Activated T-cell treated with anti-CD3 and anti-CD28 coated beads, Interleukin-2, amount 50 U/mL, for 72 hours (primary cell): ENCODE measurements at regions not wholly inside any gene's neighbourhood (a gene's known extent, or its start where the extent isn't known, plus 50 kb on each side); places are given as distances from the start of the nearest gene placed in this dataset.

Experiments used
- ATAC-seq, 2 donors: fragments of 150-1000 bp; cut with Tn5 transposase; replicated peaks in 1 of 2; 2 replicates each; pipeline ENCODE4 v1.10.0; 2021; ENCODE audit warnings: moderate library complexity in 2 of 2, mild to moderate bottlenecking in 1 of 2
- DNase-seq, 2 donors: peaks; one replicate each; pipeline ENCODE4 v3.0.0; 2021 to 2022; ENCODE audit warnings: mixed read lengths in 1 of 2
- H3K27ac Mint-ChIP-seq: one replicate; pipeline ENCODE4 v1.8.0; 2022; ENCODE audit warnings: mild to moderate bottlenecking, moderate library complexity, mixed read lengths
- H3K27me3 Mint-ChIP-seq: one replicate; pipeline ENCODE4 v1.8.0; 2022; ENCODE audit warnings: low read depth, mixed read lengths
- H3K36me3 Mint-ChIP-seq, 2 donors: one replicate each; pipeline ENCODE4 v1.8.0; 2022; ENCODE audit warnings: mixed read lengths in 2 of 2, mild to moderate bottlenecking in 1 of 2; ENCODE audit not compliant: insufficient read depth in 2 of 2
- H3K4me1 Mint-ChIP-seq: one replicate; pipeline ENCODE4 v1.8.0; 2022; ENCODE audit warnings: low read depth, mixed read lengths
- H3K4me3 Mint-ChIP-seq, 2 donors: one replicate each; pipeline ENCODE4 v1.8.0; 2022; ENCODE audit warnings: mild to moderate bottlenecking in 2 of 2, mixed read lengths in 2 of 2, moderate library complexity in 2 of 2
- H3K9me3 Mint-ChIP-seq, 2 donors: one replicate each; pipeline ENCODE4 v1.8.0; 2022; ENCODE audit warnings: mixed read lengths in 2 of 2

- Mint-ChIP-seq H3K27me3 (peaks cover 78% of the 10 kb centered on the region), H3K9me3 (no peaks in the 10 kb centered on the region), H3K27ac (no peak overlapping the region), H3K4me1 (peaks cover 4% of the 10 kb centered on the region), H3K4me3 (no peak overlapping the region), H3K36me3 (peaks cover 0 to 2% of the 10 kb centered on the region in 2 donors)
- no peak for DNase-seq
- no peak for ATAC-seq
Measured at GRCh38 chr15:96417760-96418130, 87.2 kb downstream of the NR2F2 start.

DNA sequence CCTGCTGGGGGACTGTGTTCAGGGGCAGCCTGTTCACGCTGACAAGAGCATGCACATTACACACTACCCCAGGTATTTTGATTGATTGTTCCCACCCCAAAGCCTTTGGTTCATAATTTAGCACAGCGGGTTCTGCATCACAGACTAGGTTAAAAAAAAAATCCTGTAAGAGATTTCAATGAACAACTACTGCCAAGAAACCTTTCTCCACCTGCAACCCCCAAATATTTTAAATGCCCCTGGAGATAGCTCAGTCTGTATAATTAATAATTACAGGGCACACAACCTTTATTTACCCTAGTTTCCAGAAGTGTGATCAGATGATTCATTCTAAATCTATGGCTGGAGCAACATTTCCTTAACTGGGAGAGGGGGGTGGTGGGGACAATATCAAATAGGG lies 87.6 kb downstream of the NR2F2 start:
- no peak for DNase-seq
- Mint-ChIP-seq H3K27ac (no peak overlapping the region), H3K9me3 (no peaks in the 10 kb centered on the region), H3K4me3 (no peak overlapping the region), H3K4me1 (peaks cover 4% of the 10 kb centered on the region), H3K27me3 (peaks cover 75% of the 10 kb centered on the region), H3K36me3 (peaks cover 0 to 2% of the 10 kb centered on the region in 2 donors)
- no peak for ATAC-seq

DNA sequence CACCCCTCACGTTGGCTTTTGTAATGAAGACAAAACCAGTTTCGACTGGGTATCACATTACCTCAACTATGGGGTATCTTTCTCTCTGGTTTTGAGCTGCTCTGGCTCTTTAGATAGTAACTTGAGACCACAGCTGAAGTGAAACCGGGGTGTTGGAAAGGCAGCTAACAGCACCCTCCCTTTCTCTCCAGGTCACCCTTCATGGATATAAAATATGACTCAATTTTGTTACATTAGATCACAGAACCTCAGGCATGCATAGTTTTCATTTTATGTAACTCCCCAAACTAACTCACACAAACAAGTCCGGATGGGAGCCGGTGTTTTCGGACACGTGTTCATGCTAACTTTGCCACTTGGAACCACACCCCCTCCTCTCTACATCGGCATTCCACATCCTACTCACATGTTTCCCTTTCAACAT lies 90.7 kb downstream of the NR2F2 start:
- peaks cover 0 to 2% of the 10 kb centered on the region in 2 donors for H3K9me3 Mint-ChIP-seq
- no peak overlapping the region for H3K27ac Mint-ChIP-seq
- peaks cover 4% of the 10 kb centered on the region for H3K4me1 Mint-ChIP-seq
- DNase-seq, result no peak
- H3K36me3 Mint-ChIP-seq, result peaks cover 0 to 2% of the 10 kb centered on the region in 2 donors
- H3K27me3 Mint-ChIP-seq, result peaks cover 55% of the 10 kb centered on the region
- H3K4me3 Mint-ChIP-seq, result no peak overlapping the region
- ATAC-seq, result no peak

DNA sequence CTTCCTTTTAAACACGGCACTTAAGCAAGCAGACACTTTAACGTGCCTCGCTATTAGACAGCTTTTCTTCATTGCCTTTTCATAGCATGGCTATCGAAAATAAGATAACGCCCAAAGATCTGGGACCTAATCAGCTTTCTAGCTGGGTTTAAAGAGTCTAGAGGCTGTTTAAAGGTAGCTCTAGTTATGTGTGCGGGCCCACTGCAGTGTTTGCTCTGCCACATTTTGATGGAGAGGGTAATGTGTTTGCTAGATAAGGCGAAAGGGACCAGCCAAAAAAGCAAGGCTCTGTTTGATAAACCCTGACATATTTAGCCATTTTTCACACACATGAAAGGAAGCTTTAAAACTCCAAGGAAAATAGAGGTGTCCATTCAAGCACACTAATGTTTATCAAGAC lies 91.6 kb downstream of the NR2F2 start:
- ATAC-seq, result no peak
- Mint-ChIP-seq H3K9me3 (peaks cover 0 to 2% of the 10 kb centered on the region in 2 donors), H3K27me3 (peaks cover 52% of the 10 kb centered on the region), H3K27ac (no peak overlapping the region), H3K4me3 (no peak overlapping the region), H3K4me1 (peaks cover 4% of the 10 kb centered on the region), H3K36me3 (peaks cover 0 to 2% of the 10 kb centered on the region in 2 donors)
- DNase-seq, result no peak

GRCh38 chr15:96424674-96425073 lies 94.2 kb downstream of the NR2F2 start:
- ATAC-seq, result no peak

DNA sequence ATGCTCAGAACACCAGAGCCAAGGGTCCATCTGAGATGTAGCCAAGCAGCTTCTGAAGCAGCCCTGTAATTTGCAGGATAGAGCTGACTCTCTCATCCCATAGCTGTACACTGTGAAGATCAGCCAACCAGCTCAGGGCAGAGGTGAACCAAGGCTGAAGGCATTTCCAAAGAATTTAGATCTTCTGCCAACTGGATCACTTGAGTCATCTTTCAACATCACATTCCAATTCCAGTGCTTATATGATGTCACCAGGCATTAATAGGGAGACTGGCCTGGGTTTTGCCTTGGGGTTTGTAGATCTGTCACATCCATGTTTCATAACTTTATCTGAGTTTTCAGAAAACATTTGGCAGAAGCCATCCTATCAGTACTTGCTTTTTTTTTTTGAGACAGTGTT lies 98.2 kb downstream of the NR2F2 start:
- Mint-ChIP-seq H3K36me3 (no peaks in the 10 kb centered on the region), H3K4me1 (no peaks in the 10 kb centered on the region), H3K4me3 (no peak overlapping the region), H3K27ac (no peak overlapping the region), H3K9me3 (peaks cover 0 to 2% of the 10 kb centered on the region in 2 donors), H3K27me3 (peaks cover 6% of the 10 kb centered on the region)
- DNase-seq (no peak), ATAC-seq (no peak)

More at GRCh38 chr15:96424674-96425073, 94.2 kb downstream of the NR2F2 start:
- no peak for DNase-seq
- Mint-ChIP-seq H3K4me3 (no peak overlapping the region), H3K9me3 (peaks cover 0 to 2% of the 10 kb centered on the region in 2 donors), H3K27me3 (peaks cover 27% of the 10 kb centered on the region), H3K4me1 (no peaks in the 10 kb centered on the region), H3K27ac (no peak overlapping the region), H3K36me3 (no peaks in the 10 kb centered on the region)

- Mint-ChIP-seq H3K36me3 (no peaks in the 10 kb centered on the region), H3K27ac (no peak overlapping the region), H3K27me3 (no peaks in the 10 kb centered on the region), H3K4me3 (no peak overlapping the region), H3K9me3 (peaks cover 0 to 2% of the 10 kb centered on the region in 2 donors), H3K4me1 (no peaks in the 10 kb centered on the region)
- ATAC-seq (no peak), DNase-seq (no peak)
Measured at GRCh38 chr15:96431786-96432185, 101.3 kb downstream of the NR2F2 start.

DNA sequence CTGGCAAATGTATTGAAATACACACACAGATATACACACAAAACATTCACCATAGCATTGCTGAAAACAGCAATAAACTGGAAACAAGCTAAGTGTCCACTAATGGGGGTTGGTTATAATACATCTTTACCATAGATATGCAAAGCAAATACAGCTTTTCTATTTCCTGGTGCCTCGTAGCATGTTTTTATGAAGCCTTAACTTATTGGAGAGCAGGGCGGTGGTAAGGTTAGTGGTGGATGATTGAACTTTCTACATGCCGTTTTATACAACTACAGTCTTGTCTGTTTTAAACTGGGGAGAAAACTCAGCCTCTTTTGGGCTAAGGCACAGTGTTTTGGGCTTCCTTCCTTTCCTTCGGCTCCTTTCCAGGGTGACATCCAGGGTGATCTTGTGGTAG lies 104.5 kb downstream of the NR2F2 start:
- ATAC-seq, result no peak
- Mint-ChIP-seq H3K9me3 (peaks cover 0 to 2% of the 10 kb centered on the region in 2 donors), H3K36me3 (no peaks in the 10 kb centered on the region), H3K27me3 (no peaks in the 10 kb centered on the region), H3K4me3 (no peak overlapping the region), H3K27ac (no peak overlapping the region), H3K4me1 (no peaks in the 10 kb centered on the region)
- no peak for DNase-seq

- ATAC-seq (no peak), DNase-seq (no peak)
- H3K36me3 Mint-ChIP-seq, result no peaks in the 10 kb centered on the region
- no peak overlapping the region for H3K4me3 Mint-ChIP-seq
- peaks cover 0 to 2% of the 10 kb centered on the region in 2 donors for H3K9me3 Mint-ChIP-seq
- H3K27ac Mint-ChIP-seq, result no peak overlapping the region
- no peaks in the 10 kb centered on the region for H3K27me3 Mint-ChIP-seq
- no peaks in the 10 kb centered on the region for H3K4me1 Mint-ChIP-seq
Measured at GRCh38 chr15:96435841-96436240, 105.3 kb downstream of the NR2F2 start.

DNA sequence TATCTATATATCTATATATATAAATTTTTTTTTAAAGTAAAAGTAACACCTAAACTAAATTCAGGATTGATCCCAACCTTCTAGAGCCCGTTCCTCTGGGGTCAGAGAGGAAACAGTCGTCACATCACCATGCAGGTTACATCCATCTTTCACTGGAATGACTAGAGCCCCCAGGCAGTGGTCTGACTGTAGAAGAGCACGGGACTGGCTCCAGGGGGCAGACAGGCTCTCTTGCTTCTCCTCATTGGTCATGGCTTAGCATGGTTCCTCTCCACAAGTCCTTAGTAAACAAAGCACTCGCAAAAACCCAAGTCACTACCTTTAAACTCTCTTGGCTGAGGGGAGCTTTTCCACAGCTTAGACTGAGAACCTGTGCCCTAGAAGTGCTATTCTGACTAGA lies 110.5 kb downstream of the NR2F2 start:
- Mint-ChIP-seq H3K9me3 (peaks cover 0 to 3% of the 10 kb centered on the region in 2 donors), H3K4me3 (no peak overlapping the region), H3K27ac (no peak overlapping the region), H3K4me1 (no peaks in the 10 kb centered on the region), H3K36me3 (no peaks in the 10 kb centered on the region), H3K27me3 (no peaks in the 10 kb centered on the region)
- DNase-seq (no peak), ATAC-seq (no peak)

GRCh38 chr15:96442076-96442475 lies 111.6 kb downstream of the NR2F2 start:
- no peak for DNase-seq
- no peaks in the 10 kb centered on the region for H3K4me1 Mint-ChIP-seq

GRCh38 chr15:96444865-96445264 lies 114.4 kb downstream of the NR2F2 start:
- H3K4me3 Mint-ChIP-seq, result no peak overlapping the region
- ATAC-seq (no peak), DNase-seq (no peak)
- H3K9me3 Mint-ChIP-seq, result peaks cover 0 to 3% of the 10 kb centered on the region in 2 donors
- H3K4me1 Mint-ChIP-seq, result no peaks in the 10 kb centered on the region
- H3K36me3 Mint-ChIP-seq, result no peaks in the 10 kb centered on the region
- no peak overlapping the region for H3K27ac Mint-ChIP-seq
- H3K27me3 Mint-ChIP-seq, result no peaks in the 10 kb centered on the region

More at GRCh38 chr15:96442076-96442475, 111.6 kb downstream of the NR2F2 start:
- H3K4me3 Mint-ChIP-seq, result no peak overlapping the region
- H3K27me3 Mint-ChIP-seq, result no peaks in the 10 kb centered on the region
- ATAC-seq, result no peak
- peaks cover 0 to 3% of the 10 kb centered on the region in 2 donors for H3K9me3 Mint-ChIP-seq
- H3K36me3 Mint-ChIP-seq, result no peaks in the 10 kb centered on the region
- no peak overlapping the region for H3K27ac Mint-ChIP-seq

DNA sequence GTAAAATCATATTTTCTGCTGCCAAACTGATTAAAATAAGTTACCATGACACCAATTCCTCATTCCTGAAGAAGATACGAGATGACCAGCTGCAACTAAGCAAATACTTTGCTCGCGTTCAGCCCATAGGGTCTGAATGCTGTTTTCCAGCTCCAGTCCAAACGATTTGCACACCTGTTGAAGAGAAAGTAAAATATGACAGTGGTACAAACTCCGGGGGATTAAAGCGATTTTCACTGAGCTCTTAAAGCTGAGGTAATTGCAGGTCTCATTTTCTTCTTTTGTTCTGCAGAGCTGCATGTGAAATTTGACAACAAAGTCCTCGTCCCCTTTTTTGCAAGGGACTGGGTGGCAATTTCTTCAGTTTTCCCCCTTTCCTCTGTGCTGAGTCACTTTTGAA lies 118.4 kb downstream of the NR2F2 start:
- ATAC-seq, result no peak

DNA sequence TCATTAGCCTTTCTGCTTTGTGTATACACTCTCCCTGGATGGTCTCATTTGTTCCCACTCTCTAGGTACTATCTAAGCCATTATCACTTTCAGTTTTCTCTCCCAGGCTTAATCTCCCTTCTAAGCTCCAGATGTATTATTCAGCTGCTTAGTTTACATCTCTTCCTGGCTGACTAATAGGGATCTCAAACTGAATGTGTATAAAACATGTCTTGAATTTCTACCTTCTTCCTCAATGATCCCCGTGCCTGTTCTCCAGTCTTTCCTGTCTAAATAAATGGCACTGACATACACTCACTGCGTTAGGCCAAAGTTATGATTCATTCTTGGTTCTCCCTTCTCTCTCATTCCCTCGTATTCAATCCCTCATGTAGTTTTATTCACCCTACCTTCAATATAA lies 127.3 kb downstream of the NR2F2 start:
- no peaks in the 10 kb centered on the region for H3K4me1 Mint-ChIP-seq
- H3K27ac Mint-ChIP-seq, result no peak overlapping the region
- H3K36me3 Mint-ChIP-seq, result no peaks in the 10 kb centered on the region
- DNase-seq, result no peak
- H3K9me3 Mint-ChIP-seq, result peaks cover 2% of the 10 kb centered on the region in 2 donors
- peaks cover 15% of the 10 kb centered on the region for H3K27me3 Mint-ChIP-seq
- H3K4me3 Mint-ChIP-seq, result no peak overlapping the region
- ATAC-seq, result no peak

More for the DNA sequence above, 118.4 kb downstream of the NR2F2 start:
- Mint-ChIP-seq H3K36me3 (no peaks in the 10 kb centered on the region), H3K27me3 (no peaks in the 10 kb centered on the region), H3K4me1 (no peaks in the 10 kb centered on the region), H3K4me3 (no peak overlapping the region), H3K27ac (no peak overlapping the region), H3K9me3 (no peaks in the 10 kb centered on the region)
- DNase-seq, result no peak
